K562 (cell line): ENCODE measurements at regions not wholly inside any gene's neighbourhood (a gene's known extent, or its start where the extent isn't known, plus 50 kb on each side); places are given as distances from the start of the nearest gene placed in this dataset.

Experiments
- ATAC-seq: fragments of 200-7000 bp; cut with Tn5 transposase; 3 replicates; pipeline ENCODE4 v1.9.1; 2020; ENCODE audit warnings: moderate library complexity
- BruUV-seq: library from RNA; stranded (reverse); fragments of 400-500 nt; replicated peaks from 2 replicates; lab custom pipeline; 2021; lab: Mats Ljungman, UMichigan
- CTCF ChIA-PET: fragments of 300-600 bp; formaldehyde crosslinking; extraction: SDS; loops from one replicate; lab custom pipeline; 2021; ENCODE audit warnings: low intra/inter-chr PET ratio; lab: Yijun Ruan, JAX
- POLR2A ChIA-PET: fragments of 300-600, 350-650 bp; sonication (Branson Sonifier 250); formaldehyde crosslinking; extraction: SDS; loops from one replicate; lab custom pipeline; 2021; ENCODE audit warnings: antibody characterized with exemption, inconsistent platforms; lab: Yijun Ruan, JAX
- DNase-seq, 4 experiments: peaks; one replicate each; pipeline versions ENCODE4 v3.0.0 to v3.0.0-alpha.2; 2011 to 2018; ENCODE audit warnings: low spot score in 3 of 4, mixed read lengths in 3 of 4; ENCODE audit errors: extremely low read depth in 1 of 4
- FAIRE-seq: peaks from 2 replicates; lab custom pipeline; 2011; peaks lifted over from hg19 to GRCh38; lab: Jason Lieb, UNC
- H2AFZ ChIP-seq: 2 replicates; pipeline ENCODE4 v1.6.0; 2011; ENCODE audit warnings: low read depth, low read length, control low read depth, inconsistent platforms
- H3K27ac ChIP-seq: fragments of 200-600 bp; 3 replicates; pipeline ENCODE4 v1.8.0; 2011; ENCODE audit warnings: low read depth, mild to moderate bottlenecking, control low read depth, inconsistent platforms, low read length, moderate library complexity, mixed read lengths; ENCODE audit errors: extremely low read depth
- H3K27me3 ChIP-seq, 2 experiments: fragments of 300-600 bp in 1 of 2; 2 replicates in 1 of 2; 3 replicates in 1 of 2; pipeline versions ENCODE4 v1.6.0 to v1.8.0; 2011; ENCODE audit warnings: inconsistent platforms in 2 of 2, low read length in 2 of 2, mild to moderate bottlenecking in 1 of 2, mixed read lengths in 1 of 2, moderate library complexity in 1 of 2; ENCODE audit not compliant: control insufficient read depth in 2 of 2, insufficient read depth in 2 of 2
- H3K36me3 ChIP-seq: fragments of 300-600 bp; 3 replicates; pipeline ENCODE4 v1.8.0; 2011; ENCODE audit warnings: mild to moderate bottlenecking, low read length, inconsistent platforms; ENCODE audit not compliant: control insufficient read depth, insufficient read depth
- H3K4me1 ChIP-seq, 2 experiments: fragments of 200-600 bp in 1 of 2; replicated peaks in 1 of 2; 2 replicates in 1 of 2; 3 replicates in 1 of 2; pipeline versions ENCODE4 v1.5.1 to v1.8.0; 2011; ENCODE audit warnings: inconsistent platforms in 2 of 2, low read length in 2 of 2, mild to moderate bottlenecking in 1 of 2, mixed read lengths in 1 of 2, moderate library complexity in 1 of 2; ENCODE audit not compliant: control insufficient read depth in 2 of 2, insufficient read depth in 2 of 2
- H3K4me2 ChIP-seq: 2 replicates; pipeline ENCODE4 v1.6.1; 2011; ENCODE audit warnings: low read length, control low read depth, inconsistent platforms, mixed read lengths; ENCODE audit not compliant: insufficient read depth
- H3K4me3 ChIP-seq: fragments of 200-600 bp; sonication (generic), shearing (Covaris generic); 2 replicates; pipeline ENCODE4 v1.5.1; 2016; ENCODE audit warnings: control low read depth, inconsistent platforms
- H3K79me2 ChIP-seq: fragments of 200-600 bp; 3 replicates; pipeline ENCODE4 v1.8.0; 2011; ENCODE audit warnings: low read length, inconsistent platforms; ENCODE audit not compliant: control insufficient read depth, insufficient read depth
- H3K9ac ChIP-seq, 2 experiments: 2 replicates each; pipeline versions ENCODE4 v1.6.0 to v1.6.1; 2011; ENCODE audit warnings: low read depth in 2 of 2, low read length in 2 of 2, control low read depth in 1 of 2, inconsistent platforms in 1 of 2, mild to moderate bottlenecking in 1 of 2, mixed read lengths in 1 of 2; ENCODE audit not compliant: insufficient read depth in 1 of 2
- H3K9me1 ChIP-seq: one replicate; pipeline ENCODE4 v1.6.0; 2011; ENCODE audit warnings: inconsistent platforms, mild to moderate bottlenecking, low read length, moderate library complexity; ENCODE audit not compliant: control insufficient read depth, insufficient read depth
- H3K9me3 ChIP-seq: replicated peaks from 2 replicates; pipeline ENCODE4 v1.5.1; 2011; ENCODE audit warnings: low read depth, low read length, inconsistent platforms; ENCODE audit not compliant: control insufficient read depth, insufficient read depth
- H4K20me1 ChIP-seq: replicated peaks from 2 replicates; pipeline ENCODE4 v1.6.1; 2011; ENCODE audit warnings: low read length, inconsistent platforms, mixed read lengths; ENCODE audit not compliant: control insufficient read depth, insufficient read depth
- JUND ChIP-seq, 2 experiments: IDR thresholded peaks; 2 replicates in 1 of 2; 3 replicates in 1 of 2; pipeline ENCODE4 v1.6.1; 2011; ENCODE audit warnings: borderline replicate concordance in 2 of 2, low read depth in 2 of 2, low read length in 2 of 2, improper control_type of control experiment in 1 of 2, missing biosample characterization in 1 of 2, missing genetic modification characterization in 1 of 2, missing genetic modification reagents in 1 of 2
- SMARCB1 ChIP-seq: IDR thresholded peaks from 2 replicates; pipeline ENCODE4 v1.6.1; 2011; ENCODE audit warnings: improper control_type of control experiment, low read depth; ENCODE audit not compliant: insufficient read length
- ZNF407 ChIP-seq: fragments of 450-650 bp; IDR thresholded peaks from 2 replicates; pipeline ENCODE4 v1.6.1; 2016; ENCODE audit warnings: low read depth
- WGBS: fragments of 100-300 bp; shearing (Covaris generic); methylation state at CpG from one replicate; pipeline ENCODE4 v1.1.6; 2016; ENCODE audit warnings: low coverage, mixed read lengths; ENCODE audit not compliant: insufficient coverage; ENCODE audit errors: missing lambda C conversion rate; 5-methylcytosine and 5-hydroxymethylcytosine counted together
- in situ Hi-C: fragments of 300-500 bp; cut with MboI; formaldehyde crosslinking; loops from 4 replicates; pipeline ENCODE4 v1.15.0; 2018; ENCODE audit warnings: inconsistent platforms, mixed read lengths
- intact Hi-C: fragments of 100-400 bp; cut with micrococcal nuclease; formaldehyde crosslinking; loops from 2 replicates; pipeline ENCODE4 v1.14.2; 2022
- TF ChIP-seq, protein P1 (sequence below): fragments of 250-450 bp; sonication (Bioruptor Pico); IDR thresholded peaks from 2 replicates; pipeline ENCODE4 v1.9.0; 2021; ENCODE audit warnings: mild to moderate bottlenecking, inconsistent platforms
- TF ChIP-seq, protein P2 (sequence below): fragments of 450-650 bp; IDR thresholded peaks from 2 replicates; pipeline ENCODE4 v1.7.1; 2018; ENCODE audit warnings: mild to moderate bottlenecking, low read depth; ENCODE audit not compliant: partially characterized antibody

GRCh38 chr18:76621782-76622495, 126.9 kb upstream of the ZNF516 start:
- peaks cover 0 to 27% of the 10 kb centered on the region in 2 experiments for H3K27me3 ChIP-seq
- no peaks in the 10 kb centered on the region for H4K20me1 ChIP-seq
- ATAC-seq (no peak), DNase-seq (no peak), FAIRE-seq (no peak)
- no peaks in the 10 kb centered on the region for H3K36me3 ChIP-seq
- no peak overlapping the region for H3K27ac ChIP-seq
- H3K79me2 ChIP-seq = no peaks in the 10 kb centered on the region
- BruUV-seq = no TSS peak
- no peak overlapping the region for H3K4me3 ChIP-seq
- peaks cover 0 to 3% of the 10 kb centered on the region in 2 experiments; a peak in 1 of 5 replicates for H3K4me1 ChIP-seq
- in situ Hi-C loops = no loop called here
- no peak overlapping the region for H3K4me2 ChIP-seq
- no peaks in the 10 kb centered on the region for H3K9me1 ChIP-seq
- H3K9me3 ChIP-seq = no peaks in the 10 kb centered on the region
- POLR2A ChIA-PET = no interaction called here
- 0% methylated on average over 12 of the region's 12 CpGs for WGBS
- H3K9ac ChIP-seq = no peak overlapping the region
- CTCF ChIA-PET = no interaction called here
- intact Hi-C loops = no loop called here
- no peak overlapping the region for H2AFZ ChIP-seq
- TF ChIP-seq ZNF407 (no peak), SMARCB1 (no peak), JUND (IDR thresholded peaks at IDR 0.05; ENCODE audit: borderline replicate concordance, low read depth, low read length) (no peak), JUND (tag; IDR thresholded peaks at IDR 0.05; ENCODE audit: borderline replicate concordance, low read depth, low read length) (no peak)
- TF ChIP-seq, protein P1, sequence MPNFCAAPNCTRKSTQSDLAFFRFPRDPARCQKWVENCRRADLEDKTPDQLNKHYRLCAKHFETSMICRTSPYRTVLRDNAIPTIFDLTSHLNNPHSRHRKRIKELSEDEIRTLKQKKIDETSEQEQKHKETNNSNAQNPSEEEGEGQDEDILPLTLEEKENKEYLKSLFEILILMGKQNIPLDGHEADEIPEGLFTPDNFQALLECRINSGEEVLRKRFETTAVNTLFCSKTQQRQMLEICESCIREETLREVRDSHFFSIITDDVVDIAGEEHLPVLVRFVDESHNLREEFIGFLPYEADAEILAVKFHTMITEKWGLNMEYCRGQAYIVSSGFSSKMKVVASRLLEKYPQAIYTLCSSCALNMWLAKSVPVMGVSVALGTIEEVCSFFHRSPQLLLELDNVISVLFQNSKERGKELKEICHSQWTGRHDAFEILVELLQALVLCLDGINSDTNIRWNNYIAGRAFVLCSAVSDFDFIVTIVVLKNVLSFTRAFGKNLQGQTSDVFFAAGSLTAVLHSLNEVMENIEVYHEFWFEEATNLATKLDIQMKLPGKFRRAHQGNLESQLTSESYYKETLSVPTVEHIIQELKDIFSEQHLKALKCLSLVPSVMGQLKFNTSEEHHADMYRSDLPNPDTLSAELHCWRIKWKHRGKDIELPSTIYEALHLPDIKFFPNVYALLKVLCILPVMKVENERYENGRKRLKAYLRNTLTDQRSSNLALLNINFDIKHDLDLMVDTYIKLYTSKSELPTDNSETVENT (CRISPR knock-in tag) = no peak
- TF ChIP-seq, protein P2, sequence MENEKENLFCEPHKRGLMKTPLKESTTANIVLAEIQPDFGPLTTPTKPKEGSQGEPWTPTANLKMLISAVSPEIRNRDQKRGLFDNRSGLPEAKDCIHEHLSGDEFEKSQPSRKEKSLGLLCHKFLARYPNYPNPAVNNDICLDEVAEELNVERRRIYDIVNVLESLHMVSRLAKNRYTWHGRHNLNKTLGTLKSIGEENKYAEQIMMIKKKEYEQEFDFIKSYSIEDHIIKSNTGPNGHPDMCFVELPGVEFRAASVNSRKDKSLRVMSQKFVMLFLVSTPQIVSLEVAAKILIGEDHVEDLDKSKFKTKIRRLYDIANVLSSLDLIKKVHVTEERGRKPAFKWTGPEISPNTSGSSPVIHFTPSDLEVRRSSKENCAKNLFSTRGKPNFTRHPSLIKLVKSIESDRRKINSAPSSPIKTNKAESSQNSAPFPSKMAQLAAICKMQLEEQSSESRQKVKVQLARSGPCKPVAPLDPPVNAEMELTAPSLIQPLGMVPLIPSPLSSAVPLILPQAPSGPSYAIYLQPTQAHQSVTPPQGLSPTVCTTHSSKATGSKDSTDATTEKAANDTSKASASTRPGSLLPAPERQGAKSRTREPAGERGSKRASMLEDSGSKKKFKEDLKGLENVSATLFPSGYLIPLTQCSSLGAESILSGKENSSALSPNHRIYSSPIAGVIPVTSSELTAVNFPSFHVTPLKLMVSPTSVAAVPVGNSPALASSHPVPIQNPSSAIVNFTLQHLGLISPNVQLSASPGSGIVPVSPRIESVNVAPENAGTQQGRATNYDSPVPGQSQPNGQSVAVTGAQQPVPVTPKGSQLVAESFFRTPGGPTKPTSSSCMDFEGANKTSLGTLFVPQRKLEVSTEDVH = no peak
